ENCODE measurements at regions not wholly inside any gene's neighbourhood (a gene's known extent, or its start where the extent isn't known, plus 50 kb on each side); places are given as distances from the start of the nearest gene placed in this dataset.
"Not testable (repeated sequence)": the region's sequence is repeated elsewhere in the genome, so short reads cannot be mapped to it uniquely, and the experiment has no call there.

DNA sequence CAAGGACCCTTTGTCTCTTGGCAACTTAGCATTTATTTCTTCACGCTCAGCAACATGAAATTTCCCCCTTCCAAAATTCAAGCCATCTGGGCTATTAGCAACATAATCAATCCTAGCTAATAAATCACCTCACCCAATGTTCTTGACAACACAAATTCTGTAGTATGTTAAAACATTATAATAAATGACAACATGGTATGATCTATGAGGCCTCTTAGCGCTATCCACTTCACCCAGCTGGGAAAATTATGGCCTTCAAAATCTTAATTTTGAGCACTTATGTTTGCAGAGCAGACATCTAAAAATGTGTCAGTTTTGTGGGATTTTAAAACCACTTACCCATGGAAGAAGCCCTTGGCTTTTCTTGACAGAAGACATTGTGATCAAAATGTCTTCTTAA is 181.9 kb downstream of the HDGFL1 start:
- no peak for DNase-seq

DNA sequence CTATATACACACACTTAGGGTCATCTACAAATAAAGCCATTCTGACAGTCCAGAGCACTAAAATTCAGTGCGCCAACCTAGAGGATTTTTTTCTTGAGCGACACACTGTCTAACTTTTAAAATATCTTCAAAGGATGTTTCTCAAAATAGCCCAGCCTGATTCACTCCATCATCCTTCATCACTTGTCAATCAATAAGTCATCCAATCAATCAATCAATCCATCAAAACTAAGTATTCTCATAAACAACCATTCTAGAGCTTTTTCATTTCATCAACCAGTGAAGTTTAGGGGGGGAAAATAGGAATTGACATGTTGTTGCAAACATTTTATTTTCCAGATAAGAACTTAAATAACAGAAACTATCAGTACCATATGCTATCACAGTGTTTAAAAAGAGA is 183.2 kb downstream of the HDGFL1 start:
- DNase-seq: no peak

DNA sequence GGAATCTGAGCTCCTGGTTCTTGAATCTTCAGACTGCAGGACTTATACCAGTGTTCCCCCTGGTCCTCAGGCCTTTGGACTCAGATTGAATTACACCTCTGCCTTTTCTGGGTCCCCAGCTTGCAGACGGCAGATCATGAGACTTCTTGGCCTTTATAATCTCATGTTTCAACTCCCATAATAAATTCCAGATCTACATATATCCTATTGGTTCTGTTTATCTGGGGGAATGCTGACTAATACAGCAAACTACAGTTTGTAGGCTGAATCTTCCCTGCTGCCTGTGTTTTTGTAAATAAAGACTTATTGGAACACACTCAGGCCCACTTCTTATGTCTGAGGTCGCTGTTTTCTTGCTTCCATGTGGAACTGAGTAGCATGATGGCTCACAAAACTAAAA is 184.7 kb downstream of the HDGFL1 start:
- DNase-seq: no peak

DNA sequence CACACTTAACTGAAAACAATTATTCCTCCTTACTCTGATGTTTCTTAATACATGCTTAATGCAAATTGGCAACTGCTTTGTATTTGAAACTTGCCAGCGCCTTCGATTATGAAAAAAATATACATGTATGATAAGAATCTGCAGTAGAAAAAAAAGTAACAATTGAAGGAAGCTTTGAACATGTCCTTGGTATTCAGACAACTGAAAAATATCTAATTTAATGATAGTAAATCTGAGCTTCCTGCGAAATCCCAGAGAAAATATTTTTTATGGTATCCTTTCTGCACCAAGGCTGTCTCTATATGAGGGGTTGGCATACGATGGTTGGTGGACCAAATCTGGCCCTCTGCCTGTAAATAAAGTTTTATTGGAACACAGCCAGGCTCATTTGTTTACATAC is 186.2 kb downstream of the HDGFL1 start:
- DNase-seq: no peak

DNA sequence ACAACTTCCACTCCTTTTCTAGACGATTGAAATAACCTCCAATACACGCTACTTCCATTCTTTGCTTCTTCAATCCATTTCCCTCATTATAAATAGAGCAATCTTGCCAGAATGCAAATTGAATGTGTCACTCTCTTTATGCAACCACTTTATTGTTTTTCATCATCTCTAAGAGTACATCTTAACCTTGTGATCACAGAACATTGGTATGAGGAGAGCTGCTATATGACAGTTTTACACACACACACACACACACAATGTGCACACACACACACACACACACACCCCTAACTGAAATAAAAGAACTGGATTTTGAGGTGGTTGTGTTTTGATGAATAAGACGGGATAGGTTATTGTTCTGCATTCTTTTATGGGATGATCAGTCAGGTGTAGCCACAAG is 187.0 kb downstream of the HDGFL1 start:
- no peak for DNase-seq

DNA sequence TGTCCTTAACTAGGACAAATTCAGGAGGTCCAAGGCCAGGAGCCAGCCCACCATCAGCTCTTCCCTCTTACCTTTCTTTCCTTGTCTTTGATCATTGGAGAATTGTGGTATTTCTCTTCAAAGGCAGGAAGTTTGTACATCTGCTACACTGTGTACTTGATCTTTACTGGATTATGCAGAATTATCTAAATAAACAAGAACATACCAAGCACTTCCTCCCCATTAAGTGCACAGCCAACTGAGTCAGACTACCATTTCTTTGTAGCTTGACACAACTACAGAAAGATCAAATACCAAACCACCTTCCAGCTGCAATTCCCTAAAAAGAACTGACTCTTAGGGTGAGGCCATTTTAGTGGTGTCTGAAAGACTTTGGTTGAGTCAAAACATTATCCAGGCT is 195.1 kb downstream of the HDGFL1 start:
- DNase-seq: no peak

DNA sequence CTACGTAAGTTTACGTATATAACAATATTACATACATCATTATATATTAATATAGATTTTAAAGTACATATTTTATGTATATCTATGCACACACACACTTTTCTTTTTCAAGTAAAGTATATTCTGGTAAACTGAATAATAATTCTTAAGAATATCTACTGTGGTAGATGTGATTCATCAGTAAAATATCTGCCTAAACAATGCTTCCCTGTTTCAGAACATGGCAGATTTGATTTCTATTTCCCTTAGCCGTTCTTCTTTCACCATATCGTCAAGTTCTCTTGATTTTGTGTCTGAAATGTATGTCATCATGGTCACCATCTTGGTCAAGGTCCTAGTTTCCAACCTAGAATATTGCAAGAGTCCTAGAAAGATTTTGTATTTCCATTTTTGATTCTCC is 195.6 kb downstream of the HDGFL1 start:
- DNase-seq: no peak

DNA sequence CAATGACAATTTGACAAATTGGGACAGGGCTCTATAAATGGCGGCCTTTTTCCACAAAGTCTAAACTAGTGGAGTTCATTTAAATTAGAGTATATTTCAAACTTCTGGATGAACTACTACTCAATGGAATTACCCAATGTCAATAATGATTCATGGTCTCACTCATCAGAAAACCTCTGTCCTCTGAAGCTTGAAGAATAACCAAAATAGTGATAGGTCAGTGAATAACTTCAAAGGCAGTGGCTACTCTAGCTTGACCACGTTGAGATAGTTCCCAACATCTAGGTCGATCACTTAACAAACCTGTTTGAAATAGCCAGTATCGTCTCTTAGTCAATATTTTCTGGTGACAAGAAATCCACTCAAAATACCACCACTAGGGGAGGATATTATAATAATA is 197.6 kb downstream of the HDGFL1 start:
- DNase-seq: no peak

DNA sequence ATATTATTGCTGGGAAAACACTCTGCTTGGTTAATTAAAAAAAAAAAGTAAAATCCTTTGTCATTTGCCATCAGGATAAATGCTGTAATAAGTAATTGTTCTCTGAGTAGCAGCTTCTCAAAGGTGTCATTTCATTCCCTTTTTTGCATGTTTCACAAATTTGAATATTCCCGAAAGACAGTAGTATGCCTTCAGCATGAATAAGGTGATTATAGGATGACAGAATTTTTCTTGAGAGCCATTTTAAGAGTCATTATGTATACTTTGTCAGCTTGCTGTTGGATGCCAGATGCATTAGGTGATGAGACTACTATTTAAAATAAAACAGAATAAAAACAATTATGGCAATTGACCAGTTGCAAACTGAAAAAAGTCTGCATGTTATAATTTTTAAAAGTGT is 200.7 kb downstream of the HDGFL1 start:
- no peak for DNase-seq

DNA sequence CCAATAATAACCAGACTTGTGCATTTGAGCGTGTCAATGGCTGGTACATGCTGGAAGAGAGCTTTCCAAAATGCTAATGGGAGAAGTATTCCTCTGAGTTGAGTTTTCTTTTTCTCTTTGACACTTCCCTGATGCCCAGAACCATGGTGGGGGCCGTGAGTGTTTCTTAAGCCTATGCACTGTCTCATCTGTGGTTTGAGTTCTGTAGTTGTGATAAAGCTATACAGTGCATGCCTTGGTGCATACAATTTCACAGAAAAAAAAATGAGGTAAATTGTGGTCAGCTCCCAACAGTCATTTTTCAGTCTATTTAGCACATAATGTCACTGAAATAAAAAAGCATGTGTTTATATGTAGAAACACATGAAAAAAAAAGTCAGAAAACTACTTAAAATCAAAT is 204.8 kb downstream of the HDGFL1 start:
- no peak for DNase-seq

DNA sequence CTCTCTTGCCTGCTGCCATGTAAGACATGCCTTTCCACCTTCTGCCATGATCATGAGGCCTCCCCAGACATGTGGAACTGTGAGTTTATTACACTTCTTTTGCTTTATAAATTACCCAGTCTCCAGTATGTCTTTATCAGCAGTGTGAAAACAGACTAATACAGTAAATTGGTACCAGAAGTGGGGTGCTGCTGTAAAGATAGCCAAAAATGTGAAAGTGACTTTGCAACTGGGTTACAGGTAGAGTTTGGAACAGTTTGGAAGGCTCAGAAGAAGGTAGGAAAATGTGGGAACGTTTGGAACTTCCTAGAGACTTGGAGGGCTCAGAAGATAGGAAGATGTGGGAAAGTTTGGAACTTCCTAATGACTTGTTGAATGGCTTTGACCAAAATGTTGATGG is 209.1 kb downstream of the HDGFL1 start:
- DNase-seq: not testable (repeated sequence)

DNA sequence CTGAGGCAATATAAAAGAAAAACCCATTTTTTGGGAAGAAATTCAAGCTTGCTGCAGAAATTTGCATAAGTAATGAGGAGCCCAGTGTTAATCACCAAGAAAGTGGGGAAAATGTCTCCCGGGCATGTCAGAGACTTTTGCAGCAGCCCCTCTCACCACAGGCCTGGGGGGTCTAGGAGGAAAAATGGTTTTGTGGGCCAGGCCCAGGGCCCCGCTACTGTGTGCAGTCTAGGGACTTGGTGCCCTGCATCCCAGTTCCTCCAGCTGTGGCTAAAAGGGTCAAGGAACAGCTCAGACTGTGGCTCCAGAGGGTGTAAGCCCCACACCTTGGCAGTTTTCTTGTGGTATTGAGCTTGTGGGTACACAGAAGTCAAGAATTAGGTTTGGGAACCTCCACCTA is 209.7 kb downstream of the HDGFL1 start:
- no peak for DNase-seq

DNA sequence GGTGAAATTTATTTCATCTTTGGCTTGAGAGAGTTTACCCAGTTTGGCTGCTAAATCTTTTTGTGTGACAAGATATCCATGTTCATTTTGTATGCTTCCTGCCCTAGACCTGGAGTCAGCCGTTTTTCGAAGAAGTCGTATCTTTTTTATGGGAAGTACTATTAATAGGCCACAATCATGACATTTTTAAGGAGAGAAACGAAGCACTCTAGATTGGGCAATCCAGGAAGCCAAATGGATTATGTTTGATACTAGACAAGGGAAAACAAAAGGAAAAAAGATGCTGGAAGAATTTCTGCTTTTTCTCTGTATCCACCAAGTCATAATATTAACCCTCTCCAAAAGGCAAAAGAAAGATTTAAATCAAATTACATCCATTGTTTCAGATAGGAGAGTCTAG is 214.6 kb downstream of the HDGFL1 start:
- no peak for DNase-seq

DNA sequence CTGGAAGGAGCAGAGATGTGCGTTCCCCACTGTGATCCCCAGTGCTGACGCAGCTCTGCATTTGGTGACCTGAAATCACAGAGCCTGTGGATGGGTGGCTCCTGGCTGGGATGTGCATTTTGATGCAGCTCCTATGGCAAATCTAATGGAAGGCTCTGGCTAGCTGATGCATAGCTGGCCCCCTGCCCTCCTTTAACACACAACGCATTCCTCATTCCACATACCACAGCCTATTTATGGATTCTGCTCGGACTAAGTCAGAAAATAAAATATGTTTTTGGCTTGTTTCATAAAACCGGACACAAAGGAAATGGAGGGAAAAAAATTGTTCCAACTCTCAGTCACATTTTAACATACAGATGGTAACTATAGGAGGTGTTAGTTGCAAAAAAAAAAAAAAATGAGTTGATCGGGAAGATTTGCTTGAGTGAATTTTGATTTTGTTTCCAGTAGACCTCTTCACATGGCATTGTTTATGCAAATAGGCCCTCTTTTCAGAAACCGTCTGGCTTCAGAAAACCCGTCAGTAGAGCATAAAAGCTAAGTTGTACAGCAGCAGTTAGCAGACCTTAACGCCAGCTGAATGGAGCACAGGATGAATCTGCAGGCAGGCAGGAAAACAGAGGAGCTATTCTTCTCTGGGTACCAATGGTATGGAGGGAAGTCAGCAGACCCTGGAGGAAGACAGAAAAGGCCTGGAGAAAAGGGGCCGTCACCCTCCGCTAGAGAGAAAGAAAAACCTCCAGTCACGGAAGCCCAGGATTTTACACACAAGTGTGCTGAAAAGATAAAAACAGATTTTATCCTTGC is 215.4 kb downstream of the HDGFL1 start:
- DNase-seq: no peak

DNA sequence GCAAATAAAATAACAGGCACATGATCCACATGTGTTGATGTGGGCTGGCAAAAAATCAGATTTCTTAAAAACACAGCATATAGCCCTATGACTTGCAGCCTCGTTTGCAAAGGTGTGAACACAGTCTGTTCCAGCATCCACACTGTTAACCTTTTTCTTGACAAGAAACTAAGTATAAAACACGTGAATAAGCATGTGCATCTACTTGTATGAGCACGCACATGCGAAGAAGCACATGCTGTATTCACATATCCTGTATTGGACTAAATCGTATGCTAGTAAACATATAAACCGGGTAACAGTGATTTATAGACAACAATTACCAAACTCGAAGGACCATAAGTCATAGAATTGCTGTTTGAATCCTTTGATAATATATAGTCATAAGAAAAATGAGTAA is 218.7 kb downstream of the HDGFL1 start:
- no peak for DNase-seq

DNA sequence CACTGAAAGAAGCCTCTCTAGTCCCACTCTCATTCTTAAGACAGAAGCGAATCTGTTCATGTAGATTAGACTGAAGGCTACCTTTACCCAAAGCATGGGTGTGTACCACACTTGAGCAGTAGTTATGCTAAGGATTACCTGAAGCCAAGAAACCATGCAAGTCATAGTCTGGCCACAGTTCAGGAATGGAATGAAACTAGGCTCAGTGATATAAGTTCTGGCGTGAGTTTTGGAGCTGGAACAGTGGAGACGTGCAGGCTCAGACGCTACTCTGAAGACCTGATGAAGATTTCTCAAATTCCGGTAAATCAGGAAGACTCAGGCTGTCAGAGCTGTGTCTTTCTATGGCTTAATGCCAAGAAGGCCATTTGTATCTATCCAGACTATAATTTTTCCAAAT is 219.9 kb downstream of the HDGFL1 start:
- no peak for DNase-seq

DNA sequence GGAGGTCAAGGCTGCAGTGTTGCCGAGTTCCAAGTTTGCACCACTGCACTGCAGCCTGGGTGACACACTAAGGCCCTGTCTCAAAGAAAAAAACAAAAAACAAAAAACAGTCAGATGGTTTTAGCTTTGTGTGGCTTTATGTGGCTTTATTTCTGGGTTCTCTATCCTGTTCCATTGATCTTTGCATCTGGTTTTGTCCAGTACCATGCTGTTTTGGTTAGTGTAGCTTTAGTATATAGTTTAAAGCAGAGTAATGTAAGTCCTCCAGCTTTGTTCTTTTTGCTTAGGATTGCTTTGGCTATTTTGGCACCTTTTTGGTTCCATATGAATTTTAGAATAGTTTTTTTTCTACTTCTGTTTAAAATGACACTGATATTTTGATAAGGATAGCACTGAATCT is 225.5 kb downstream of the HDGFL1 start:
- no peak for DNase-seq

DNA sequence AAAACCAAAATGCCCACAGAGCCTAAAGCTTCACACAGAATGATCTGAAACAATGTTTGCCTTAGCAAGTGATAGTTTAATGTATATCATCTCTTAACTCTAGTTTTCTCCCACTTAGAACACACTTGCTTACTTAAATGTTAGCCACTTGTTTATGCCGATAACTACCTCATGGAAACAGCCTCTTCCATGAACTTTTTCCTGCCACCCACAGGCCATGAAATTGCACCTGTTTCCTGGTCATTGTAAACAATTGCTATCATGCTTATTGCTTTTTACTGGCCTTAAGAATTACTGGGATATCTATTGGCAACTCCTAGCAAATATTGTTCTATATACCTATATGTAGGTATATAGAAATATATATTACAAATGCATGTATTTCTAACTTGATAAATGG is 231.1 kb downstream of the HDGFL1 start:
- no peak for DNase-seq

DNA sequence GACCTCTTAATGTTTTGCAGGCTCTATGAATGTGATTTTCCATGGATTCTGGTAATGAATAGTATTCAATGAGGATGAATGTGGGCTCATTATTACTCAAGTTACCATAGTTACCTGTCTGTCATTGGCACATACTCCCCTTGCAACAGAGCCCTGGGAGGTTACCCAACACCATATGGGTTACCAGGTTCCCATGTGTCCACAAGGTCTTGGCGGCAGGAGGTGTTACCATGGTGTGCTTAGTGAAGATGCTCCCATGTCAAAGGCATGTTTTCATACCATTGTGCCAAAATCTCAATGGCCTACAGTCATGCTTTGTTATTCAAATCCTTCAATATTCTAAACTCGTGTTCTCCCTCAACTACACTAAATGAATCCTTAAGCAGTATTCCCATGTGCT is 232.5 kb downstream of the HDGFL1 start:
- DNase-seq: no peak

DNA sequence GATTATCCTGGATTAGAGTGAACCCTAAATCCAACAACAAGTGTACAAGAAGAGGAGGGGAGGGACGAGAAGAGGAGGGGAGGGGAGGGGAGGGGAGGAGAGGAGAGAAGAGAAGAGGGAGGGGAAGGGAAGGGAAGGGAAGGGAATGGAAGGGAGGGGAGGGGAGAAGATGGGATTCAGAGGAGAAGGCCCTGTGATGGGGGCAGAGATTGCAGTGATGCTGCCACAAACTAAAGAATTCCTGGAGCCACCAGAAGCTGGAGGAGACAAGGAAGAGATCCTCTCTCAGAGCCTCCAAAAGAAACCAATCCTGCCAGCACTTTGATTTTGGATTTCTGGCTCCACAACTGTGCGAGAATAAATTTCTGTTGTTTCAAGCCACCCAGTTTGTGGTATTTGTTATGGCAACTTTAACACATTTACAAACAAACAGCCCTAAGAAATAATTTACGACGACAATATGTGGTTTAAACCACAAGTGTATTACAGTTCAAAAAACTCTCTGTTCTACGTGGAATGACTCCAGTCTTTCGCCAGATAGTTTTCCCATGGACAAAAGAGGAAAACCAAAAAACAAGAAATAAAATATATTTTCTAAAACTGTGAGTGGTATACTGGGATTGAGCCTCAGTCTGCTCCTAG is 235.4 kb downstream of the HDGFL1 start:
- DNase-seq: no peak

DNA sequence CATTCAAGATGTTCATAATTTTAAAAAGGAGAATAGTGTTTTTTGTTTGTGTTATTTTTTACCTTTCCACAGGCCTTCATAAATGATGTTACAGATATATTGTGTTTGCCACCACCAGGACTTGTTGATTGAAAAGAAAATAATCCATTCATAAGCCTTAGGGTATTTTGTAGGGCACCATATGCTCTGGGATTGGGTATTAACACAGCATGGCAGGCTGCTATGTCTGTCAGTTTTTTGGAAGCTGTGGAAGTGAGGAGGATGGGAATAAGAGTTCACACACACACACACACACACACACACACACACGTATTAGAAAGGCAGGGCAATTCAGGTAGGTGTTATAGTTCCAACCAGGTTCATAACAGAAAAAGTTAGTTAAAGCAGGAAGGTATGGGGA is 237.9 kb downstream of the HDGFL1 start:
- DNase-seq: no peak

DNA sequence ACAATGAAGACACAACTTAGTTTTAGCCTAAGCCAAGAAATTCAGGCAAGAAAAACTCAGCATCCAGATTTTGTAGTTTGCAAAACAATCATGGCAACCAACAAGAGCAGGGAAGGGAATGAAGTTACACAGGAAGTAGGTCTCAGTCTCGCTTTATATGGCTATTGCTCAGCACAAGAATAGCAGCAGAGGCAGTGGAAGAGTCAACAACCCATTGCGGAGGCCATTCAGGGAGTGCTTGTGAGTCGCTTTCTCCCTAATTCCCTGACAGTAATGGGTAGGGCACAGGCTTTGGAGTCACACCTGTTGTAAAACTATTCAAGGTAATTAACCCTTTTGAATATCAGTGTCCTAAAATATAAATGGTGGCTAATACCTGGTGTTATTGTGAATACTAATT is 238.5 kb downstream of the HDGFL1 start:
- no peak for DNase-seq

DNA sequence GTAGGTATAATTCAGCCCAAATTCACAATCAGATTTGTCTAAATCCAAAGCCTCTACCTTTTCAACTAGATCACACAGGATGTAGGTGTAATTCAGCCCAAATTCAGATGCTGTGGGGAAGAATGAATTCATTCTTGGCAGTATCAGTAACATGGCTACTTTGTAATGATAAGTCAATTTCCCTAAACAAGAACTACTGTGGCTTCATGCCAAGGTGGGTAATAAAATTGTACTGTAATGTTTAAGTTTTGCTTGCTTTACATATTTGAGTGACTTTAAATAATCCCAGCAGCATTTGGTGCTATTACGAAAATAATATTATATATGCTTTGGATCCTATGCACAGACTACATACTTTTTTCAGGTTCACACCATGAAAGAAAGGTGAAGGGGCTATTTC is 239.1 kb downstream of the HDGFL1 start:
- no peak for DNase-seq

DNA sequence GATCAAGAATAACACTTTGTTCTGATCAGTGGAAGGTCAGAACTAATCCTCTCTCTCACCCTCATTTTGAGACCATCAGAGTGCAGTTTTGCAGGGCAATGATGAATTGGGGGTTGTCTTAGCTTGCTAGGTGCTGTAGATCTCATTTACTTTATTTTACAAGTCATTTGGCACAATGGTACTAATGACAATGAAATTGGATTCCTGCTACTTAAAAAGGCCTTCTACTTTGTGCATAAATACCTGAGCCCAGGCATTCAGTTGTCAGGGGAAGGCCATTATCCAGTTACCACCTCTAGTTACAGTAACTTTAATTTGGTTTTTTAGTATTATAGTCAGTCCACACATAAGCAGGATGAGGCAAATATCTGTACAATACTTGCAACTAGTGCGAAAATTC is 240.0 kb downstream of the HDGFL1 start:
- no peak for DNase-seq

DNA sequence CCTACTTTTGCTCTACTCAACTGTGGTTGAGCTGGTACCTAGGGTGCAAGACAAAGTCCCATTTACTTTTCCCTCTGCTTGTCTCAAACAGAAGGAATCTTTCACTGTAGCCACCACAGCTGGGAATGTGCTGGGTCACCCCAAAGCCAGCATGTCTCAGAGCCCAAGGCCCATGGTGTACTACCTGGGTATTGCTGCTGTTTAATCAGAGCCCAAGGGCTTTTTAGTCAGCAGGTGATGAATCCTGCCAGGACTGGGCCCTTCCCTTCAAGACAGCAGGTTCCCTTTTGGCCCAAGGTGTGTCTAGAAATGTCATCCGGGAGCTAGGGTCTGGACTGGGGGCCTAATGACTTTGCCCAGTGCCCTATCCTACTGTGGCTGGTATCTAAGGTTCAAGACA is 249.8 kb downstream of the HDGFL1 start:
- DNase-seq: no peak

All from GOT3 (cell line).